ENCODE measurements at regions not wholly inside any gene's neighbourhood (a gene's known extent, or its start where the extent isn't known, plus 50 kb on each side); places are given as distances from the start of the nearest gene placed in this dataset.

DNA sequence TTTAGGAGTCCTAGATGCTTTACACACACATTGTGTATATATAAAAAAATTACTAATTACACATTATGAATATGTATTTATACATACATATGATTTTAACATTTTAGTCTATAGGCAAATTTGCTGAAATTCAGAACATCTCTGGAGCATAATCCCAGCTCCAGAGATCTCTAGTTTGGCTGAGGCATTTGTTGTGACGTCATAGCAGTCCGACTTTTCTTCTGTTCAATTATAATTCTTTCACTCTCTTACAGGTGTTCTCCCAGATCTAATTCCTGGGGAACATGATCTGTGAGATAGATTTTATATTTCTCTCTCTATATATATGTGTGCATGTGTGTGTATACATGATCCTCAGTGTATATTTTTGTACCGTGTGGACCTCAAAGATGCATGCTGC, 1876.2 kb downstream of the EFNA5 start:
- Histone ChIP-seq H3K4me1 (ENCODE audit: low read length) (no peaks in the 10 kb centered on the region), H3K79me2 (ENCODE audit: low read length) (no peaks in the 10 kb centered on the region), H3K4me2 (ENCODE audit: low read length) (no peak overlapping the region), H3K36me3 (replicated peaks; ENCODE audit: low read depth, low read length) (no peaks in the 10 kb centered on the region), H3K4me3 (ENCODE audit: low read length) (no peak overlapping the region), H3K9me3 (ENCODE audit: insufficient read depth, low read length) (no peaks in the 10 kb centered on the region), H4K20me1 (ENCODE audit: insufficient read depth, low read length) (no peaks in the 10 kb centered on the region), H3K27me3 (ENCODE audit: low read depth, low read length) (no peaks in the 10 kb centered on the region), H3K27ac (ENCODE audit: low read length) (no peak overlapping the region), H2AFZ (ENCODE audit: low read depth, low read length) (no peak overlapping the region), H3K9ac (ENCODE audit: low read length) (no peak overlapping the region)
- TF ChIP-seq, protein P1, sequence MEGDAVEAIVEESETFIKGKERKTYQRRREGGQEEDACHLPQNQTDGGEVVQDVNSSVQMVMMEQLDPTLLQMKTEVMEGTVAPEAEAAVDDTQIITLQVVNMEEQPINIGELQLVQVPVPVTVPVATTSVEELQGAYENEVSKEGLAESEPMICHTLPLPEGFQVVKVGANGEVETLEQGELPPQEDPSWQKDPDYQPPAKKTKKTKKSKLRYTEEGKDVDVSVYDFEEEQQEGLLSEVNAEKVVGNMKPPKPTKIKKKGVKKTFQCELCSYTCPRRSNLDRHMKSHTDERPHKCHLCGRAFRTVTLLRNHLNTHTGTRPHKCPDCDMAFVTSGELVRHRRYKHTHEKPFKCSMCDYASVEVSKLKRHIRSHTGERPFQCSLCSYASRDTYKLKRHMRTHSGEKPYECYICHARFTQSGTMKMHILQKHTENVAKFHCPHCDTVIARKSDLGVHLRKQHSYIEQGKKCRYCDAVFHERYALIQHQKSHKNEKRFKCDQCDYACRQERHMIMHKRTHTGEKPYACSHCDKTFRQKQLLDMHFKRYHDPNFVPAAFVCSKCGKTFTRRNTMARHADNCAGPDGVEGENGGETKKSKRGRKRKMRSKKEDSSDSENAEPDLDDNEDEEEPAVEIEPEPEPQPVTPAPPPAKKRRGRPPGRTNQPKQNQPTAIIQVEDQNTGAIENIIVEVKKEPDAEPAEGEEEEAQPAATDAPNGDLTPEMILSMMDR (IDR thresholded peaks at IDR 0.05; ENCODE audit: low read depth, low read length): no peak
- TF ChIP-seq EZH2phosphoT487 (IDR thresholded peaks at IDR 0.05; ENCODE audit: low read depth): no peak

DNA sequence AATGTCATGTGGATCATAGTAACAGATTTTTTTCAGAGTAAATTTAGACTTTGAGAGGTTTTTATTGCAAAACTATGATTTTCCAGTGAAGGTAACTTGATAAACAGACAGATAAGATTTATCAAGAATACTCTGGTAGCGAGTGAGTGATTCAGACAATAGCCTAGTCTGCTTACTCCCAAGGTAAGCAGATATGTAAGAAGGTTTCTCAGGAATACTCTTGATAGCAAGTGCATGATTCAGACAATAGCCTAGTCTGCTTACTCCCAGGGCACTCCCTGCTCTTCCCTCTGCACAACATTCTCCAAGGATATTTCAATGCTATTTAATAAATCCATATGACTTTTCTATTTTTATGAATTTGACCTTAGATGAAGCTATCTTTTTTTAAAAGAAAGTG, 1881.5 kb downstream of the EFNA5 start:
- Histone ChIP-seq H3K79me2 (ENCODE audit: low read length) (no peaks in the 10 kb centered on the region), H3K4me3 (ENCODE audit: low read length) (no peak overlapping the region), H3K27me3 (ENCODE audit: low read depth, low read length) (no peaks in the 10 kb centered on the region), H3K4me1 (ENCODE audit: low read length) (0 out of 2 replicates have a peak, but pooled peaks cover 3% of the 10 kb centered on the region), H3K4me2 (ENCODE audit: low read length) (no peak overlapping the region), H3K27ac (ENCODE audit: low read length) (no peak overlapping the region), H4K20me1 (ENCODE audit: insufficient read depth, low read length) (no peaks in the 10 kb centered on the region), H3K9ac (ENCODE audit: low read length) (no peak overlapping the region), H2AFZ (ENCODE audit: low read depth, low read length) (no peak overlapping the region), H3K36me3 (replicated peaks; ENCODE audit: low read depth, low read length) (no peaks in the 10 kb centered on the region), H3K9me3 (ENCODE audit: insufficient read depth, low read length) (no peaks in the 10 kb centered on the region)
- TF ChIP-seq, protein P1 (IDR thresholded peaks at IDR 0.05; ENCODE audit: low read depth, low read length): no peak
- TF ChIP-seq EZH2phosphoT487 (IDR thresholded peaks at IDR 0.05; ENCODE audit: low read depth): no peak

GRCh38 chr5:105783811-105784210, 1886.9 kb downstream of the EFNA5 start:
- Histone ChIP-seq H3K9me3 (ENCODE audit: insufficient read depth, low read length) (no peaks in the 10 kb centered on the region), H4K20me1 (ENCODE audit: insufficient read depth, low read length) (no peaks in the 10 kb centered on the region), H3K4me3 (ENCODE audit: low read length) (no peak overlapping the region), H3K4me2 (ENCODE audit: low read length) (no peak overlapping the region), H3K27ac (ENCODE audit: low read length) (no peak overlapping the region), H2AFZ (ENCODE audit: low read depth, low read length) (no peak overlapping the region), H3K4me1 (ENCODE audit: low read length) (0 out of 2 replicates have a peak, but pooled peaks cover 3% of the 10 kb centered on the region), H3K79me2 (ENCODE audit: low read length) (no peaks in the 10 kb centered on the region), H3K36me3 (replicated peaks; ENCODE audit: low read depth, low read length) (no peaks in the 10 kb centered on the region), H3K27me3 (ENCODE audit: low read depth, low read length) (no peaks in the 10 kb centered on the region), H3K9ac (ENCODE audit: low read length) (no peak overlapping the region)
- TF ChIP-seq EZH2phosphoT487 (IDR thresholded peaks at IDR 0.05; ENCODE audit: low read depth): no peak
- TF ChIP-seq, protein P1 (IDR thresholded peaks at IDR 0.05; ENCODE audit: low read depth, low read length): no peak

GRCh38 chr5:105782501-105782900, 1888.2 kb downstream of the EFNA5 start:
- Histone ChIP-seq H3K4me2 (ENCODE audit: low read length) (no peak overlapping the region), H3K4me3 (ENCODE audit: low read length) (no peak overlapping the region), H3K4me1 (ENCODE audit: low read length) (0 out of 2 replicates have a peak, but pooled peaks cover under 1% of the 10 kb centered on the region), H3K9me3 (ENCODE audit: insufficient read depth, low read length) (no peaks in the 10 kb centered on the region), H4K20me1 (ENCODE audit: insufficient read depth, low read length) (no peaks in the 10 kb centered on the region), H2AFZ (ENCODE audit: low read depth, low read length) (no peak overlapping the region), H3K79me2 (ENCODE audit: low read length) (no peaks in the 10 kb centered on the region), H3K36me3 (replicated peaks; ENCODE audit: low read depth, low read length) (no peaks in the 10 kb centered on the region), H3K27ac (ENCODE audit: low read length) (no peak overlapping the region), H3K9ac (ENCODE audit: low read length) (no peak overlapping the region), H3K27me3 (ENCODE audit: low read depth, low read length) (no peaks in the 10 kb centered on the region)
- TF ChIP-seq, protein P1 (IDR thresholded peaks at IDR 0.05; ENCODE audit: low read depth, low read length): no peak
- no peak for TF ChIP-seq EZH2phosphoT487 (IDR thresholded peaks at IDR 0.05; ENCODE audit: low read depth)
